ENCODE measurements at regions not wholly inside any gene's neighbourhood (a gene's known extent, or its start where the extent isn't known, plus 50 kb on each side); places are given as distances from the start of the nearest gene placed in this dataset.

DNA sequence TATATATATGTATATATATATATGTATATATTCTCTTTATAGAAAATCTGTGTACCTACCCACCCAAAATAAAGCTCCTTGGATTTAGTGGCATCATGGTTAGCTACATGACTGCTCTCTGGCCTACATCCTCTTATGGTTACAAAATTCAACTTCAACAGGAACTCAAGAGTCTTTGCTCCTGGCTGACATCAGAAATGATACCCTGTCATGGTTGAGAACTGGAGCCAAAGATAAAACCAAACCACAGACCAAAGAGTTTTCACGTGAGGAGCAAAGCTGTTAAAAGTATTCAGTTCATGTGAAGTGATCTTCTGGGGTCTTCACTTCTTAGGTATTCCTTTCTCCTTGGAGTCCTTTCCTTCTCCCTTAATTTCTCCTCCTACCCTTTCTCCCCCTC lies 476.3 kb downstream of the SOX11 start:
- no peak for DNase-seq (ENCODE audit: low spot score)
- H3K4me1 ChIP-seq (ENCODE audit: insufficient read depth, poor library complexity, severe bottlenecking), result no peaks in the 10 kb centered on the region
- no peak for ATAC-seq (ENCODE audit: low read depth)
- TF ChIP-seq, protein P1, sequence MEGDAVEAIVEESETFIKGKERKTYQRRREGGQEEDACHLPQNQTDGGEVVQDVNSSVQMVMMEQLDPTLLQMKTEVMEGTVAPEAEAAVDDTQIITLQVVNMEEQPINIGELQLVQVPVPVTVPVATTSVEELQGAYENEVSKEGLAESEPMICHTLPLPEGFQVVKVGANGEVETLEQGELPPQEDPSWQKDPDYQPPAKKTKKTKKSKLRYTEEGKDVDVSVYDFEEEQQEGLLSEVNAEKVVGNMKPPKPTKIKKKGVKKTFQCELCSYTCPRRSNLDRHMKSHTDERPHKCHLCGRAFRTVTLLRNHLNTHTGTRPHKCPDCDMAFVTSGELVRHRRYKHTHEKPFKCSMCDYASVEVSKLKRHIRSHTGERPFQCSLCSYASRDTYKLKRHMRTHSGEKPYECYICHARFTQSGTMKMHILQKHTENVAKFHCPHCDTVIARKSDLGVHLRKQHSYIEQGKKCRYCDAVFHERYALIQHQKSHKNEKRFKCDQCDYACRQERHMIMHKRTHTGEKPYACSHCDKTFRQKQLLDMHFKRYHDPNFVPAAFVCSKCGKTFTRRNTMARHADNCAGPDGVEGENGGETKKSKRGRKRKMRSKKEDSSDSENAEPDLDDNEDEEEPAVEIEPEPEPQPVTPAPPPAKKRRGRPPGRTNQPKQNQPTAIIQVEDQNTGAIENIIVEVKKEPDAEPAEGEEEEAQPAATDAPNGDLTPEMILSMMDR (IDR thresholded peaks at IDR 0.05; ENCODE audit: poor library complexity, severe bottlenecking), result no peak
- H3K9me3 ChIP-seq (ENCODE audit: severe bottlenecking), result no peaks in the 10 kb centered on the region
- no peak overlapping the region for H3K27ac ChIP-seq (ENCODE audit: poor library complexity, severe bottlenecking)
- H3K4me3 ChIP-seq (ENCODE audit: severe bottlenecking), result no peak overlapping the region
- no peaks in the 10 kb centered on the region for H3K36me3 ChIP-seq (ENCODE audit: low read depth)
- no peaks in the 10 kb centered on the region for H3K27me3 ChIP-seq (ENCODE audit: insufficient read depth, poor library complexity, severe bottlenecking)

DNA sequence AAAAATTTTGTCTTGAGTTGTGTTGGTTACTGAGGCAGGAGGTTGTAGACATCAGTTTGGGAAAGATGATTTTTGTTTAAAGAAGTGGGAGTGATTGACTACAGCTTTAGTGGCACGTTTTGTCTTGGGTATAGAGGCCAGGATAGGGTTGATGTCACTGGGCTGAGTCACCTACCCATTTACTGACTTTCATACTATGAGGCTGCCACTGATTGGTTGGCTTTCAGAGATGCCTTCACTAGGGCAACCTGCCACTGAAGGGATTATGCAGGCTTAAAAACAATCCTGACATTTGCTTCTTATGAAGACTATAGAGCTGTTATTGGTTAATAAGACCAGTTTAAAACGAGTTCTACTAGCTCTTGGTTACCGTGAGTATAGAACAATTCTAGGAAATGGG lies 479.1 kb downstream of the SOX11 start:
- no peak overlapping the region for H3K27ac ChIP-seq (ENCODE audit: poor library complexity, severe bottlenecking)
- ATAC-seq (ENCODE audit: low read depth) (no peak), DNase-seq (ENCODE audit: low spot score) (no peak)
- H3K9me3 ChIP-seq (ENCODE audit: severe bottlenecking), result no peaks in the 10 kb centered on the region
- H3K27me3 ChIP-seq (ENCODE audit: insufficient read depth, poor library complexity, severe bottlenecking), result no peaks in the 10 kb centered on the region
- no peaks in the 10 kb centered on the region for H3K4me1 ChIP-seq (ENCODE audit: insufficient read depth, poor library complexity, severe bottlenecking)
- TF ChIP-seq, protein P1 (IDR thresholded peaks at IDR 0.05; ENCODE audit: poor library complexity, severe bottlenecking), result no peak
- H3K4me3 ChIP-seq (ENCODE audit: severe bottlenecking), result no peak overlapping the region
- H3K36me3 ChIP-seq (ENCODE audit: low read depth), result no peaks in the 10 kb centered on the region

DNA sequence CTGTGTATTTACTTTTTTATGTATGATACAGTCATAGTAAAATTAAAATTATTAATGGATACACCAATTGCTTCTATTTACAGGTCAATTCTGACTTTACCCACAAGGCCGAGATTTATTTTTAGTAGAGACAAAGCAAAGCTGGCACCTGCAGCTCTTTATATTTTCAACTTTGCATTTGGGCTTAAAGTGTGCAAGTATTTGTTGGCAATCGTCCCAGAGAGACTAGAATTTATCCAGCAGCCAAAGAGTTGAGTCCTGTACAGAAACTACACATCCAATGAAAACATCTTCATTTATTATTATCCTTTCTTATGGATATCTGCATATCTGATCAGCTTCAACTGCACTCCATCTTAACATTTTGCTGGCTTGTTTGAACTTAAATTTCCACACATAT lies 485.6 kb downstream of the SOX11 start:
- H3K27ac ChIP-seq (ENCODE audit: poor library complexity, severe bottlenecking), result no peak overlapping the region
- no peaks in the 10 kb centered on the region for H3K36me3 ChIP-seq (ENCODE audit: low read depth)
- peaks cover 8% of the 10 kb centered on the region for H3K4me1 ChIP-seq (ENCODE audit: insufficient read depth, poor library complexity, severe bottlenecking)
- H3K4me3 ChIP-seq (ENCODE audit: severe bottlenecking), result no peak overlapping the region
- DNase-seq (ENCODE audit: low spot score), result no peak
- TF ChIP-seq, protein P1 (IDR thresholded peaks at IDR 0.05; ENCODE audit: poor library complexity, severe bottlenecking), result no peak
- no peak for ATAC-seq (ENCODE audit: low read depth)
- no peaks in the 10 kb centered on the region for H3K27me3 ChIP-seq (ENCODE audit: insufficient read depth, poor library complexity, severe bottlenecking)
- no peaks in the 10 kb centered on the region for H3K9me3 ChIP-seq (ENCODE audit: severe bottlenecking)

DNA sequence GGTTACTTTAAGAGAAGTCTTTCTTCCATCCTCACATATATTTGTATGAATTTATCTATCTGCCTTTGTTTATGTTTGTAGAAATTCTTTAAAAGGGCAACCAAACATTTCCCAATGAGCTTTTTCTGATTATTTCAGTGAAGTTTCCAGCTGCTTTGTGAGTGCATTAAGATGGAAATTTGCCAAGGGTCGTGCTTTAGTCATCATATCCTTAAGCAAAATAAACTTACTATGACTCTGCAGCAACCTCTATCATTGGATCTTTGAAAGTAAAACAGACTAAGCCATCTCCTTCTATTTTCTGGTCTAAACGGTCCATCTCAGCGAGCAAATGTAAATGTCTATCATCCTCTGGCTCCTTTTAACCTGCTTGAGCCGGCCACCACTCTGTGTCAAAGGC lies 489.3 kb downstream of the SOX11 start:
- H3K27me3 ChIP-seq (ENCODE audit: insufficient read depth, poor library complexity, severe bottlenecking), result no peaks in the 10 kb centered on the region
- no peak overlapping the region for H3K27ac ChIP-seq (ENCODE audit: poor library complexity, severe bottlenecking)
- H3K4me1 ChIP-seq (ENCODE audit: insufficient read depth, poor library complexity, severe bottlenecking), result peaks cover 14% of the 10 kb centered on the region
- TF ChIP-seq, protein P1 (IDR thresholded peaks at IDR 0.05; ENCODE audit: poor library complexity, severe bottlenecking), result no peak
- H3K9me3 ChIP-seq (ENCODE audit: severe bottlenecking), result no peaks in the 10 kb centered on the region
- H3K36me3 ChIP-seq (ENCODE audit: low read depth), result no peaks in the 10 kb centered on the region
- H3K4me3 ChIP-seq (ENCODE audit: severe bottlenecking), result no peak overlapping the region
- DNase-seq (ENCODE audit: low spot score) (no peak), ATAC-seq (ENCODE audit: low read depth) (peak; percentile 78)

DNA sequence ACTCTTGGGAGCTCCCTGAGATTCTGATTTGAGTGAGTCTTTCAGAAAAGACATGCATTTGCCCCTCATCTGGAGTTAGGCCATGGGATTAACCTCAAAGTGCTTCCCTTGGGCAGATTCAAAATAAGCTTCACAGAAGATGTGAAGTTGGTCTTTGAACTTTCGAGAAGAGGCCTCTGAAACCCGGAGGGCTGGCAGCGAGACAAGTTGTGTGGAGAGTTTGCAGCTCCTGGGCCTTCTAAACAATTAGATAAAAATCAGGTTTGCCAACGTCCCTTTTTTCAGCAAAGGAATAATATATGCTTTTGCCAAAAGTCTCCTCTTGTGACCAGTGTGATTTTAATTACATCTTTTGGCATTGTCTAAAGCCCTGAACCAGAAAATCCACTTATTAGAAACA lies 489.7 kb downstream of the SOX11 start:
- Histone ChIP-seq H3K27ac (ENCODE audit: poor library complexity, severe bottlenecking) (no peak overlapping the region), H3K9me3 (ENCODE audit: severe bottlenecking) (no peaks in the 10 kb centered on the region), H3K27me3 (ENCODE audit: insufficient read depth, poor library complexity, severe bottlenecking) (no peaks in the 10 kb centered on the region), H3K4me1 (ENCODE audit: insufficient read depth, poor library complexity, severe bottlenecking) (peaks cover 15% of the 10 kb centered on the region), H3K36me3 (ENCODE audit: low read depth) (no peaks in the 10 kb centered on the region), H3K4me3 (ENCODE audit: severe bottlenecking) (no peak overlapping the region)
- TF ChIP-seq, protein P1 (IDR thresholded peaks at IDR 0.05; ENCODE audit: poor library complexity, severe bottlenecking), result no peak
- DNase-seq (ENCODE audit: low spot score), result no peak
- no peak; the same call in 2 of the 3 replicates for ATAC-seq (ENCODE audit: low read depth)

All from RWPE2 (cell line).